ENCODE measurements at regions not wholly inside any gene's neighbourhood (a gene's known extent, or its start where the extent isn't known, plus 50 kb on each side); places are given as distances from the start of the nearest gene placed in this dataset.

DNA sequence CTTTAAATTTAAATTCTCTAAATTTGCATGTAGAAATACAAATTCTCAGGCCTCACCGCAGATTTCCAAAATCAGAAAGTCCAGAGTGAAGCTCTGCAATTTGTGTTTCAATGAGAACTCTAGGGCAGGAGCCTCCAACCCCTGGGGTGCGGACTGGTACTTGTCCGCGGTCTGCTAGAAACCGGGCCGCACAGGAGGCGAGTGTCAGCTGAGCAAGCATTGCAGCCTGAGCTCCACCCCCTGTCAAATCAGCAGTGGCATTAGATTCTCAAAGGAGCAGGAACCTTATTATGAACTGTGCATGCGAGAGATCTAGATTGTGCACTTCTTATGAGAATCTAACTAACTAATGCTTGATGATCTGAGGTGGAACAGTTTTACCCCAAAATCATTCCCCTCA is 203.0 kb upstream of the PCSK2 start:
- DNase-seq = no peak

DNA sequence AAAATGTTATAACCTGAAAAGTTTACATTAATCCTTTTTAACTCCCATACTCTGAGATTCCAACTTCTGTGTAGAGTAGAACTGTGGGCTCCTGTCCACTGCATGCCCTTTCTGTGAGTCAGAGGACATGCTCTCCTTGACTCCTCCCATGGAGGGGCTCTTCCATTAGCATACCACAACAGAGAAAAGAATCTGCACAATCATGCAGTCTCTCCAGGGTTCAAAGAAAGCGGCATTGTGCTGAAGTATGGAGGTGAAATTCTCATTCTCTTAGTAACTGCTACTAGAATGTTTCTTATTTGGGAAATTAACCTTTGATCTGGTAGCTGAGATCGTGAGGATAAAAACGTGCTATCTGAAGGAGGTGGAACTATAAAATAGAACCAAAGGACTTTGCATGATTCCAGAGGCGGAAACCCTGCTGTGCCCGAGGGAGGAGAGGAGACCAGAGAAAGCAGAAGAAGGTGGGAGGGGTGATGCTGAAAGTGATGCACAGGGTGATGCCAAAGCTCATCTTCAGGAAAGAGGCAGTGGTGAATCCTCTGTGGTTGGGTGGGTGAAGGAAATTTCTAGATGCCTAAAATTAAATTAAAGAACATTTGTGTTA is 202.2 kb upstream of the PCSK2 start:
- no peak for DNase-seq

DNA sequence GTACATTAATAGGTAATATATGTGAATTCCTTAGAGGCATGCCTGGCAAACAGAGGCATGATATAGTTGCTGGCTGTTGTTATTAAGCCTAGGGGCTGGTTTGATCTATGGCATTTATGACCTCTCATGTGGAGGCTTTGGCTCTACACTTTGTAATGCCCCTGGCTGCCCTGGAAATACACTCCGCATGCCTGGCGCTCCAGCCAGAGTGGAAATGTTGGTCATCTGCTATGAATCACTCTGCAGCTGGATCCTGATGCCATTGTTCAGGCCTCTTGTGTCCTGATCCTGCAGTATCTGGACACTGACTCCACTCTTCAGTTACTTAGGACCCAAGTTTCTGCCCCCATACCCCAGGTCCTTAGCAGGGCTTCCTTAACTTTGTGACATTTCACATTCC is 200.5 kb upstream of the PCSK2 start:
- DNase-seq = no peak

DNA sequence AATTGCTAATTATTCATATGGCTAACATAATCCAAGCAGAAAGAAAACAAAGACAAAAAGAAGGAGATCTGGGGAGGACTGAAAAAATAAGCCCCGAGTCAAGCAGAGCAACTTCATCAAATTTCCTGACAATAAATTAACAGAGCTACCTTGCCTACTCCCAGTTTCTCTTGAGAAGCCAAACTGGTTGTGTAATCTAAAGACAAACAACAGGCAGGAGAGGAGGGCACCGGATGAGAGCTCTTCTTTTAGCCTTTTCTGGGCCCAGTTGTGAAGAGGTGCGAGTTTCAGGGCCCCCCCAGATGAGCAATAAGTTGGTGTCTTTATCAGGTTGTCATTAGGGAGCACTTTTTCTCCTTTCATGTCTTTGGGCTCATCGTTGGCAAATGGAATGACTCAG is 197.1 kb upstream of the PCSK2 start:
- no peak for DNase-seq

DNA sequence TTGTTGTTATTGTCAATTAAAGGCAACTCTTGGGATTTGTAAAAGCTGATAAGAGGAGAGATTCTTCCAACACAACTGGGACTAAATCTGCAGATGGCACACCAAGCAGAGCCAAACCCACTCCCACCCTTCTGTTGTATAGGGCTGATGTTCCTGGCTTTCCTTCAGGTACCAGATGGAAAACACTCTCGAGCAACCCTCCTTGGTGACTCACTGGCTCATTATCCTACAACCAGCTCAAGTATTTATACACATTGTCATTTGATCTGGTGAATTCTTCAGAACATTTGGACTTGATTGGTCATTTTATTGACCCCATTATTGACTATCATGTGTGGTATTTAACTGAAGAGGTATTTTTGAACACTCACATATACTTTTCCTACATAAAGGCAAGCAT is 190.3 kb upstream of the PCSK2 start:
- no peak for DNase-seq

DNA sequence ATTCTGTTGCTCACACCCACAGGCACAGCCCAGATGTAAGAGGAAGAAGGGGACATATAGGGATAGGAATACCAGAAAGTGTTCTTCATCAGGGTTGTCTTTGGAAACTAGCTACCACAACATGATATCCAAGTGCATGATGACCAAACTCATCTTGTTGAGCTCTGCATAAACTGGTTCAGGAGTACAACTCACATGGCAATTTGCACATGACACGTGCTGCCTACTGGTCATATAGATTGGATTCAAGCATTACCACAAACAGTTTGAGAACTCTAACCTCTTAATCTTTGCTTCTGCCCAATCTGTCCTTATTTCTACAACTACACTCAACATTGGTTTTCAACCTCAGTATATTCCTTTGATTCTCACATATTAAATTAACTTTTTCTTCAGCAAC is 184.7 kb upstream of the PCSK2 start:
- no peak for DNase-seq

DNA sequence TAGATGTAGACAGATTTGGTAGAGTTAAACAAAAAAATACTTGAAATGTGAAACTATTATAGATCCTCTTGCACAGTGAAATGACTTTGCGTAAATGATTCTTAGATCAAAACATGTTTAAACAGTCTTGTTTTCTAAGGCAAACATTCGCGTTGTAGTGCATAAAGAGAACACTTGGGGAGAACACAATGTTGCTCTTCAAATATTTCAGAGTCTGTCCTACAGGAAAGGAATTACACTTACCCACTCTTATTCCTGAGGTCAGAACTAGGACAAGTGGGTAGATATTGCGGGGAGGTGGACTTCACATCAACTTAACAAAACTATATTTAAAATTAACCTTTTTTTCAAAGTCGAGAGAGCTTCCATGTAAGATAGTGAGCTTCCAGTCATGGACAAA is 183.5 kb upstream of the PCSK2 start:
- DNase-seq = no peak

DNA sequence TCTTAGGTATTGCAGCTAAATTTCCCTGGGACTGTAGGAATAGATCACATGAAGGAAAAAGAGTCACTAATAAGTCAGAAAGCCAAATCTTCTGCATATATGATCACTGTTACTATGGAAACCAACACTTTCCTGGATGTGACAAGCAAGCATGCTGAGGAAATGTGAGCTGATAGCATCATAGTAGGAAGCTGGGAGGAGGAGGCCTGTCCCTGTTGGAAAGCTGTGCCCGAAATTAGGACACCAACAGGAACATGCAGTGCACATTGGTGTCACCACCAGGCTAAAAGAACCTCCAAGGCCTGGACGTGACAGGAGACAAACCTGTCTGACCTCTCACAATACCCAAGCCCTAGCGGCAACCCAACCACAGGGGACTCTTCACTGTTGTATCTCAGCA is 181.9 kb upstream of the PCSK2 start:
- DNase-seq = no peak

DNA sequence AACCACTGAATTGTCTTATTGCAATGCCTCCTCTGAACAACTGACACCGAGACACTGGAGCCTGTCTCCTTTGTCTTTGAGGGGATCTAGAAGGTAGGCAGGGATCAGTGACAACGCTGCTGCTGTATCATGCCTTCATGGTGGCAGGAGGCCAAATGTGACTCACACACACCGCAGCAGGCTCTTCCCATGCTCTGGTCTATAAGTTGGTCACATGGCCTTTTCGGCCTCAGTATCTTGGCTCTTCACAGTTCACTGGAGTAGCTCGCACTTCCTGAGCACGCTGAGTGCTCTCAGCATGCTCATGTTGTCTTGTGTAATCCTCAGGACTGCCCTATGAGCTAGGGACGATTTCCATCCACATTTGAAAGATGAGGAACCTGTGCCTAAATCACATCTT is 167.4 kb upstream of the PCSK2 start:
- DNase-seq = no peak

DNA sequence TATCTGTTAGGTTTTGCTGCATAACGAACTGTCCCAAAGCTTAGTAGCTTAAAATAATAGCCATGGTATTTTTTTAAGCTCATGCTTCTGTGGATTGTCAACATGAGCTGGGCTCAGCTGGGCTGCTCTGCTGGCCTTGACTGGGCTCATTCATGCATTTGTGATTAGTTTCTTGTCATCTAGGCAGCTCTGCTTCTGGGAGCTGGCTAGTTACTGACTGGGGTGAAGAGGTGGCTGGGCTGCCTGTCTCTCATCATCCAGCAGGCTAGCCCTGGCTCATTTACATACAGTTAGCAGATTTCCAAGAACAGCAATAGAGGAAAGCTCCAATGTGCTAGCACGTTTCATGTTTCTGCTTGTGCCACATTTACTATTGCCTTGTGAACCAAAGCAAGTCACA is 165.1 kb upstream of the PCSK2 start:
- no peak for DNase-seq

DNA sequence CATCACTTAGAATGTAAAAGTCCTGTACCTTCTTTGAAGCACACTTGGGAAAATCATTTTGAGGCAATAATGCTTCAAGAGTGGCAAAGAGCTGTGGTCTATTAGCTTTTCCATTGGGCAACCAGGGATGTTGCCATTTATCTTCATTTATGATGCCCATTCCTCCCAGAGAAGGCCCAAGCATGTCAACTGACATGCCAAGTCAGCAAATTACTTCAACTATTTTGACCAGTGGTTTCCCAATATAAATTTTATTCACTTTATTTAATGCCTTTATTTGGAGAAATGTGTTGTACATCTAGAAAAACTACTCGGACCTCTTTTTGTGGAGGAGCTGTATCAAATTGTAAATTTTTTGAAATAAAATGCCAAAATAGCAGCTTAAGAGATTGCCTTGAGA is 164.1 kb upstream of the PCSK2 start:
- no peak for DNase-seq

DNA sequence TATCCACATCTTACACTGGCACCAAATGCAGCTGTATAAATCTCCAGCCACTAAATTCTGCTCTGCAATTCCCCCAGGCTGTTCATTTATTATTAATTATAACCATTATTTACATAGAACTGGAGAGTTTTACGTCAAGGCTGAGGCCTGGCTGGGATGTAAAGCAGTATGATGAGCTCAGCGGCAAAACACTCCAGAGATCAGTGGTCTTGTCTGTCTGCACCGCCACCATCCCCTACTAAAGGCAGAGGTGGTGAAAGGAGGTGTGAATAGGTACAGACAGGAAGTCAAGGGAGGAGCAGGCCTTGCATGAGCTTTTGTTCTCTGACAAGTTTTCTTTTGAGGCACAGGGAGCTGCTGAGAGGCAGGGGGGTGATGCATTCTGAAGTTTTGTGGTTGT is 159.9 kb upstream of the PCSK2 start:
- no peak for DNase-seq

DNA sequence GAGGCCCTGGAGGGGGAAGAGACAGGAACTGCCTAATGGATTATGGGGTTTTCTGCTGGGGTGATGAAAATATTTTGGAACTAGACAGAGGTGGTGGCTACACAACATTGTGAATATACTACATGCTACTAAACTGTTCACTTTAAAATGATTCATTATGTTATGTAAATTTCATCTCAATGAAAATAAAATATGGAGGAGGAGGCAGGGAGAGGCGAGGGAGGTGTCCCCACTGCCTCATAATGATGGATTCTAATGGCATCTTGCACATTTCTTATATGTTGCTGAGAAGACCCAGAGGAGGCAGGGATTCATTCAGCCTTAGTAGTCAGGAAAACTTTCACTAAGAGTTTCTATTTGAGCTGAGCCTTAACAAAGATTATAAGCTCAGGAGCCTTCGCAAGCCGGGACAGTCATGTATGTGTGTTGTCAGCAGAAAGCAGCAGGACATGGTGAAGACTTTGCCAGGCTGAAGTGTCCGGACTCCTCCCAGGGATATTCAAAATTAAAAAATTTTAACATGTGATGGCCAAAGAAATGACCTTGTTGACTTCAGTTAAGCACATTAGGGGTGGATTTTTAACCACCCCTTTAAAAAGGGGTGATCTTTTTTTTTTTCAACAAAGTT is 158.6 kb upstream of the PCSK2 start:
- DNase-seq = no peak

DNA sequence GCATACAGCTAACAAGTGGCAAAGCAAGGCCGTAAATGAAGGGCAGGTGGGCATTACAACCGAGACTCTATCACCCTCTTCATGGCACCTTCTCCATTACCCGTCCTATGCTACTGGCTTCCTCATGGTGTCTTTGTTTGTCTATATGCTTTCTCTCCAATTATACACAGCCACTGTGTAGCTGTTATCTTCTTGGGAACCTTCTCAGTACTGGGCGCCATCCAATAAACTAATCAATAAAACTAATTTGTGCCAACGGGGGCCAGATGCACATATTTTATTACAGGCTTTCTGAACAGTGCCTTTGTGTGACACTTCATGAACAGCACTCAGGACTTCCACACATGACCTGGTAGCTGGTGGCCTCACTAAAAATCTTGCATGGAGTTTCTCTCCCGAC is 149.8 kb upstream of the PCSK2 start:
- DNase-seq = no peak

DNA sequence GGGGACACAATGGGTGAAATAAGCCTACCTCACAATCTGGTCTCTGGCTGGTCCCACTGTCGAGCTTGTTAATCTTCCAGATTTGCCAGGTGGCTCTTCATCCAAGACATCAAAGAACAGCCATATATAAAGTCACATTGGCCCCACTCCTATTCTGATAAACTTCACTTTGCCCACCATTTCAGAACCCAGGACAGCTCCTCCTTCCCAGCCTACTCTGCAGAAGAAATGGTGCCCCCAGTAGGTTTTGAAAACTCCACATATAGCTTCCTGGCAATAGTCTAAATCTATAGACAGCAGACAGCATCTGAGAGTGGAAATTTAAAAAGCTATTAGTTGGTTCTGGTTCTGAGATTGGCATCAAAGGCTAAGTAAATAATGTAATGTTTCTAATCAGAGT is 143.1 kb upstream of the PCSK2 start:
- no peak for DNase-seq

DNA sequence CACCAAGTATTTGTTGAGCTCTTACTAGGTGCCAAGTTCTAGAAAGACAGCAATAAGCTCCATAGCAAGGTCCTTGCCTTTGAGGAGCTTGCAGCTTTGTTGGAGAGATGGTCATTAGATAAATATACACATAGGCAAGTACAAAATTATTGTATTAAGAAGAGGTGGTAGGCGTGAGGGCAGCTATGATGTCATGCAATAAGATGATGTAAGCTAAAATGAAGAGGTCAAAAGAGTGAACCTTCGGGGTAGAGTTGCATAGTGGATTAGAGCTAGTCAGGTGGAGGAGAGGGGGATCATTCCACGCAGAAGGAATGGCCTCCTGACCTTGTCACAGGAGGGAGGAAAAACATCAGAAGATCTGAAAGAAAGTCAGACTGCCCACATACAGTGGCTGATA is 141.9 kb upstream of the PCSK2 start:
- no peak for DNase-seq

DNA sequence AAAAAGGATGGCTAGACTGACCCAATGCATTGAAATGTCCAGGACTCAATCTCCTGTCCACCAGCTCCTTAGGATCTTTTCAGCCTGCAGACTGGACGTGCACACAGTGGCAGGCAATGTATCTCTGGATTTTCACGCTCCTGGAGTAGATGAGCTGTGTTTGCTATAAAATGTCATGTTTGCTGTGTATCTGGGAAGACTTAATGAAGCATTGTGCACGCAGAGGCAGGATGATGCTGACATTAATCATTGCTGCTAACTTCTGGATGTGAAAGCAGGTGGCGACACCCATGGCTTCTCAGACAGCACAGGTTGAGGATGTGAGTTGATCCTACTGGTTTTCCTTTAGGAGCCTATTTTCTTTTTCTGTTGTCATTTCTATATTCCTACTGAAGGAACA is 133.1 kb upstream of the PCSK2 start:
- DNase-seq = no peak

DNA sequence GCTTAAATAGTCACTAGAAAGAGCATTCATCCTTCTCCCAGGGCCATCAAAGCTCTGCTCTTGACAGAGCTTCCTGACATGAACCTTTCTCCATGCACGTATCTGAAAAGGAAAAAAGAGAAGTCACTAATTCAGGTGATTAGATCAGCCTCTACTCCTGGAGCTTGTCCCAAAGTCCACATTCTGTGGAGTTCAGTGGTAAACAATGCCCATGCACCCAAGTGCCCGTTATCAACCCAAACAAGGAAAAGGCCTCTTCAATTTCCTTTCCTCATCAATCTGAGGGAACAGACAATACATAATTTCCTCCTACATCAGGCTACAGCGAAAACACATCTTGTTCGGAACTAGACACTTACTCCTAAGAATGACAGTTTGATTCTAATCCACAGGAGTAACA is 129.2 kb upstream of the PCSK2 start:
- DNase-seq = no peak

DNA sequence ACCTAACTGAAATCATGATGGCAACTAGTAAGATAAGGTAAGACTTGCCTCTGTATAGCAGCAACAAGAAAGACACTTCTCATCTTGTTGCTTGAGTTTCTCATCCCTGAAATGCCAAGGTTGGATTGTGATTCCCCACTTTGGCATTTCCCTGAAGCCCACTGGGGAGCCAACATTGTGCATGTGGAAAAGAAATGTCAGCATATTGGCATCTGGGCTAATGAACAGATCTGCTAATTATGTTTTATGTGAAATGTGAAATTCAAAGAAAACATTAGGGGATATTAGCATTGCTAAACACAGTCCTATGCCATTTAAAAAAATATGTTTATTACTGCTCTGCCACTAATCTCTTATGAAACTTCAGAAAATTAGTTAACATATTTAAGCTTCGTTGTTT is 126.3 kb upstream of the PCSK2 start:
- DNase-seq = no peak

DNA sequence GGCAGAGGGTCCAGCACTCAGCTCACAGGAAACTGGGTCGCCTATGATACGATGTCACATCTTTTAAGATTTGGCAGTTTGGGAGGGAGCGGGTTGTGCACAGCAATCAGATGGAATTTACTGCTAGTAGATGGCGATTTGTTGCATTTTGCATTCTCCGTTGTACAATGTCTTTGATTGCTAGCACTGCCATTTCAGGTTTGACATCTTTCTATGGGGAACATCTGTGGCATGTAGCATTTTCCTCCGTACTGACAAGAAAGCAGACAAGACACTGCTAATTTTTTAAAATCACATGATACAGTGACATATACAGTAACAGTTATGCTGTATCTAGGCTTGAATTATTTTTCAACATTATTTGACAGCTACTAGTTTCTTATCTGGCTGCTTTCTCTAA is 119.7 kb upstream of the PCSK2 start:
- no peak for DNase-seq

DNA sequence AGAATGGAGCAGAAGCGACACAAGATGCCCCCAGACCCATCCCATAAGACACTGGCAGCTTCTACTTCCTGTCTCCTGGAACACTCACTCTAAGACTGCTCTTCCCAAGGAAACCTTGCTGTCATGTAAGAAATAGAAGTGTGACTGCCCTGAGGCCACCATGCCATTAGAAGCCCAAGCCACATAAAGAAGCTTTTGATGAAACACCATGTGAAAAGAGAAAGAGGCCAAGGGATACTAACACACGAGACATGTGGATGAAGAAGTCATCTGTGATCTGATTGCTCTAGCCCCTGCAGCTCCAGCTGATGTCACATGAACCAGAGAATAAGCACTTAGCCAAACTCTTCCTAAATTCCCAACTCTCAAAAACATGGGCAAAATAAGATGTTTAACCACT is 117.9 kb upstream of the PCSK2 start:
- DNase-seq = no peak

DNA sequence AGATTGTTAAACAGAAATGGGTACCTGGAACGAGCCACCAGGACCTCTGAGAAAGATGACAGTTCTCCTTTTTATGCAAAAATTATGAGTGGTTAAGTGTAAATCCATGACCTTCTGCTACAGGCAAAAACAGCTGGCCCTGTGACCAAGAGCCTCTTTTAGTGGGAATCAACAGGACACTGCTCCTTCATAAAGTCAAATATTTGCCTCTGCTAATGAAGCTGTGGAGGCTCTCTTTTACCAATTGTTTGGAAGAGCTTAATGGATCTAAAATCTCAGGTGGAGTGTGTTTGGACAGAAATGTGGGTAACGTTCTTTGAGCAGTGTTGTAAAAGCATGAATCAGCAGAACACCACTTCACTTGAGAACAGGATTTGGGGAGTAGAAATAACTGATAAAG is 117.5 kb upstream of the PCSK2 start:
- no peak for DNase-seq

DNA sequence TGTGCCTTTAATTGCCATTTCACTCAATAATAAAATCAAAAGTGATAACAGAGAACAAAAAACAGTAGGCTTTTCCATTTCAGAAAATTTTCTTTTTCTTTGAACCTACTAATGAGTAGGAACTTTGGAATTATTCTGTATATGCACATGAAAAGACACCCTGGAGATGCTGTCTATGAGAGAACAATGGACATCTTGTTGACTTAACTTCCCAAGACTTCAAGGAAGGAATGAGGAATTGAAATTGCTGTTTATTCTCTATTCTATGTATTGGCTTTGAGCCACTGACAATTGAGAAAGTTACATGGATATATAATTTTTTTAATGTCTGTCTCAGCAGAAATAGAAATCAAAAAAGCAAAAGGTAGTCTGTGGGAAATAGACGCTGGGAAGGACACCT is 98.6 kb upstream of the PCSK2 start:
- no peak for DNase-seq

DNA sequence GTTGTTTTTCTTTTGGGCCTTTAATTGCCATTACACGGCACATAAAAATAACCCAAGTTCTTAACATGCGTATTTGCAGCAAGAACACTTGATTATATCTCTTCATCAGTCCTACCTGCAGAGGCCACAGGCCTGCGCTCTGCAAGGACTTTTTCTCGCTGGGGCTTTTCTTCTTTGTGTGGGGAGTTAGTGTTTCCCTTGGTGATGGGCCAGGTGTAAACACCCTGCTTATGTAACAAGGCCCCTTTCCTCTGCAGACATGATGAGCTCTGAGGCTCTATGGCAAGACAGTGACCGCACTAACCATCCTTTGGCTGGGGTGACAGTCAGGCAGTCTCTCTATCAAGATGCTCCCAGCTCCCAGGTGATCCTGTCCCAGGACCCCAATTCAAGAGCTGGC is 97.8 kb upstream of the PCSK2 start:
- no peak for DNase-seq

DNA sequence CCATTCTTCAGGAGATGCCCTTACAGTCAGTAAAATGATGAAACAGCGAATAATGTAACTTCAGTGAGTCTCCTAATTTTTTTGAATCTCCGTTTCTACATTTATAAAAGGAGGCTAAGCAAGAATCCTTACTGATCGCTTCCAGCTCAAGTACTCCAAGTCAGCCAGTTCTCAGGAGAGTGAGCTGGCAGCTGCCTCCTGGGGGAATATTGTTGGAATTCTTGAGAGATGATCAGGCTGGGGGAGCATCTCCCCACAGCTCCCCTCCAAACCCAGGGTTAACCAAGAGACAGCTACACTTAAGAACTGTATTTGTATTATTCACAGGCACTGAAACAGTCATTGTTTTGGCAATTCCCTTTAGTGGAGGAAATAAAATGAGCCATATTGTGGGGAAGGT is 89.1 kb upstream of the PCSK2 start:
- no peak for DNase-seq

DNA sequence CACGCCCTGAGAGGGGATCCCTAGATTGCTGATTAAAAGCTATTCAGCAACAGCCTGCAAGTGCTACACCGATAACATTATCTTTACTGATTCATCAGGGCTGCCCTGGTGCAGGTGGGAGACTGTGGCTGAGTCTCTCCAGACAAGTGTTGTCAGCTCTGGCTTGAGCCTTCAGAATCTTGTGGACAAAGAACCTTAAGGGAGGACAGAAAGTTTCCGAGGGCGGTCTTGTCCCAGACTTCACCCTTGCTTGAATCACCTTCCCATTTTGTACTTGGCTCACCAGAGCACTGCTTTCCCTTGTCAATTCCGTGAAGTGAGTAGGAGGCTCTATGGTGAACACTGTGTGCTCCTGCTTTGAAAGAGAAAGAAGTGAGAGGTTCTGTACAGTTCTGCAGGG is 88.6 kb upstream of the PCSK2 start:
- DNase-seq = no peak
